ENCODE measurements at regions not wholly inside any gene's neighbourhood (a gene's known extent, or its start where the extent isn't known, plus 50 kb on each side); places are given as distances from the start of the nearest gene placed in this dataset.

GRCh38 chr21:36245115-36245514, 74.9 kb upstream of the MORC3 start:
- TF ChIP-seq CTCF (IDR thresholded peaks at IDR 0.05) (no peak), EZH2 (IDR thresholded peaks at IDR 0.05; ENCODE audit: borderline replicate concordance, insufficient read depth, low read depth, low read length, poor library complexity, severe bottlenecking) (no peak)
- Histone ChIP-seq H3K36me3 (replicated peaks in 1 of 2; ENCODE audit: control extremely low read depth in 1 of 2, control insufficient read depth in 1 of 2, extremely low read depth in 1 of 2, insufficient read depth in 2 of 2, low read length in 1 of 2) (peaks cover 12 to 60% of the 10 kb centered on the region in 2 experiments), H3K27me3 (replicated peaks in 1 of 4; ENCODE audit: control extremely low read depth in 1 of 4, control insufficient read depth in 3 of 4, insufficient read depth in 4 of 4, low read length in 3 of 4) (no peaks in the 10 kb centered on the region), H3K27ac (ENCODE audit: low read length in 2 of 2) (no peak overlapping the region), H3K79me2 (ENCODE audit: control insufficient read depth, insufficient read depth, low read length) (peaks cover 12% of the 10 kb centered on the region), H4K20me1 (ENCODE audit: control insufficient read depth, insufficient read depth, low read length, poor library complexity, severe bottlenecking) (no peaks in the 10 kb centered on the region), H3K9ac (ENCODE audit: low read length) (no peak overlapping the region), H3K4me1 (ENCODE audit: control insufficient read depth in 2 of 2, insufficient read depth in 2 of 2, low read length in 2 of 2) (peaks cover 10 to 11% of the 10 kb centered on the region in 2 donors), H3K4me3 (ENCODE audit: control extremely low read depth in 1 of 5, extremely low read depth in 1 of 5, insufficient read depth in 1 of 5, low read depth in 2 of 5, low read length in 4 of 5) (no peak overlapping the region), H3K4me2 (replicated peaks; ENCODE audit: low read depth, low read length, poor library complexity, severe bottlenecking) (no peak overlapping the region), H3K9me3 (ENCODE audit: control extremely low read depth in 1 of 3, control insufficient read depth in 2 of 3, insufficient read depth in 1 of 3, low read length in 2 of 3) (no peaks in the 10 kb centered on the region), H2AFZ (ENCODE audit: insufficient read depth, low read depth, low read length, poor library complexity, severe bottlenecking) (no peak overlapping the region)
- Mint-ChIP-seq H3K4me3 (no peak overlapping the region), H3K4me1 (peaks cover 11% of the 10 kb centered on the region), H3K9me3 (ENCODE audit: insufficient read depth) (no peaks in the 10 kb centered on the region), H3K27me3 (no peaks in the 10 kb centered on the region), H3K27ac (no peak overlapping the region)
- intact Hi-C loops (cut with micrococcal nuclease) = no loop called here
- whole genome bisulfite sequencing (ENCODE audit: insufficient coverage) = 99% methylated on average over 22 of the region's 24 CpGs
- DNase-seq (no peak), ATAC-seq (ENCODE audit: low read depth) (no peak)
- ChIA-PET POLR2A (no interaction called here), CTCF (interaction anchor here (1.0 to 1.5 kb wide), 5 partner anchors 9 to 86 kb away, joined by 3 to 6 read pairs (median 4); partner anchors contain the start of gene MORC3)

DNA sequence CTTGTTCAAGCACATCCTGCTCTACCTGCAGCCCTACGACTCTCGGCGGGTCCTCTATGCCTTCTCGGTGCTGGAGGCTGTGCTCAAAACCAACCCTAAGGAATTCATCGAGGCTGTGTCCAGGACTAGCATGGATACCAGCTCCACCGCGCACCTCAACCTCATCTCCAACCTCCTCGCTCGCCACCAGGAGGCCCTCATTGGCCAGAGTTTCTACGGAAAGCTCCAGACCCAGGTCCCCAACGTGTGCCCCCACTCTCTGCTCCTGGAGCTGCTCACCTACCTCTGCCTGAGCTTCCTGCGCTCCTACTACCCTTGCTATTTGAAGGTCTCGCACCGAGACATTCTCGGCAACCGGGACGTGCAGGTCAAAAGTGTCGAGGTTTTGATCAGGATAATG, 74.3 kb upstream of the MORC3 start:
- intact Hi-C loops (cut with micrococcal nuclease) = no loop called here
- Histone ChIP-seq H3K4me3 (ENCODE audit: control extremely low read depth in 1 of 5, extremely low read depth in 1 of 5, insufficient read depth in 1 of 5, low read depth in 2 of 5, low read length in 4 of 5) (no peak overlapping the region), H3K4me1 (ENCODE audit: control insufficient read depth in 2 of 2, insufficient read depth in 2 of 2, low read length in 2 of 2) (peaks cover 10 to 11% of the 10 kb centered on the region in 2 donors), H3K27me3 (replicated peaks in 1 of 4; ENCODE audit: control extremely low read depth in 1 of 4, control insufficient read depth in 3 of 4, insufficient read depth in 4 of 4, low read length in 3 of 4) (no peaks in the 10 kb centered on the region), H3K9me3 (ENCODE audit: control extremely low read depth in 1 of 3, control insufficient read depth in 2 of 3, insufficient read depth in 1 of 3, low read length in 2 of 3) (no peaks in the 10 kb centered on the region), H3K36me3 (replicated peaks in 1 of 2; ENCODE audit: control extremely low read depth in 1 of 2, control insufficient read depth in 1 of 2, extremely low read depth in 1 of 2, insufficient read depth in 2 of 2, low read length in 1 of 2) (peaks cover 14 to 61% of the 10 kb centered on the region in 2 experiments), H4K20me1 (ENCODE audit: control insufficient read depth, insufficient read depth, low read length, poor library complexity, severe bottlenecking) (no peaks in the 10 kb centered on the region), H2AFZ (ENCODE audit: insufficient read depth, low read depth, low read length, poor library complexity, severe bottlenecking) (no peak overlapping the region), H3K79me2 (ENCODE audit: control insufficient read depth, insufficient read depth, low read length) (peaks cover 15% of the 10 kb centered on the region), H3K9ac (ENCODE audit: low read length) (no peak overlapping the region), H3K4me2 (replicated peaks; ENCODE audit: low read depth, low read length, poor library complexity, severe bottlenecking) (no peak overlapping the region), H3K27ac (ENCODE audit: low read length in 2 of 2) (no peak overlapping the region)
- CTCF ChIA-PET = interaction anchor here (1.0 to 1.6 kb wide), 5 partner anchors 9 to 85 kb away, joined by 3 to 6 read pairs (median 4); partner anchors contain the start of gene MORC3
- Mint-ChIP-seq H3K27me3 (no peaks in the 10 kb centered on the region), H3K4me1 (peaks cover 11% of the 10 kb centered on the region), H3K27ac (no peak overlapping the region), H3K4me3 (no peak overlapping the region), H3K9me3 (ENCODE audit: insufficient read depth) (no peaks in the 10 kb centered on the region)
- 97% methylated on average over 18 of the region's 18 CpGs for WGBS (ENCODE audit: insufficient coverage)
- TF ChIP-seq CTCF (IDR thresholded peaks at IDR 0.05) (no peak), EZH2 (IDR thresholded peaks at IDR 0.05; ENCODE audit: borderline replicate concordance, insufficient read depth, low read depth, low read length, poor library complexity, severe bottlenecking) (no peak)
- POLR2A ChIA-PET = no interaction called here
- DNase-seq = no peak
- no peak for ATAC-seq (ENCODE audit: low read depth)

Data from B cell (primary cell).